ENCODE measurements at regions not wholly inside any gene's neighbourhood (a gene's known extent, or its start where the extent isn't known, plus 50 kb on each side); places are given as distances from the start of the nearest gene placed in this dataset.

DNA sequence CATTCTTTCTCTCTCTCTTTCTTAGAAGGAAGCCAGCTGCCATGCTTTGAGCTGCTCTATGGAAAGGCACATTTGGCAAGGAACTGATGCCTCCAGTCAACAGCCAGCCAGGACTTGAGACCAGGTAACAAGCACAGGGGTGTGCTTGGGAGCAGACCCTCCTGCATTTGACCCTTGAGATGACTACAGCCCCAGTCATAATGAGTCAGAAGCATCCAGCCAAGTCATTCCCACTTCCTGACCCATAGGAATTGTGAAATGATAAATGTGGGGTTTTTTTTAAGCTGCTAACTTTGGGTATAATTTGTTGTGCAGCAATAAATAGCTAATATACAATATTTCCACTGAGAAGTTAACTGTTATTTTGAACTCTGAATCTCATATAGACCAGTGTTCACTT, 446.9 kb downstream of the GRXCR1 start:
- TF ChIP-seq, protein P1, sequence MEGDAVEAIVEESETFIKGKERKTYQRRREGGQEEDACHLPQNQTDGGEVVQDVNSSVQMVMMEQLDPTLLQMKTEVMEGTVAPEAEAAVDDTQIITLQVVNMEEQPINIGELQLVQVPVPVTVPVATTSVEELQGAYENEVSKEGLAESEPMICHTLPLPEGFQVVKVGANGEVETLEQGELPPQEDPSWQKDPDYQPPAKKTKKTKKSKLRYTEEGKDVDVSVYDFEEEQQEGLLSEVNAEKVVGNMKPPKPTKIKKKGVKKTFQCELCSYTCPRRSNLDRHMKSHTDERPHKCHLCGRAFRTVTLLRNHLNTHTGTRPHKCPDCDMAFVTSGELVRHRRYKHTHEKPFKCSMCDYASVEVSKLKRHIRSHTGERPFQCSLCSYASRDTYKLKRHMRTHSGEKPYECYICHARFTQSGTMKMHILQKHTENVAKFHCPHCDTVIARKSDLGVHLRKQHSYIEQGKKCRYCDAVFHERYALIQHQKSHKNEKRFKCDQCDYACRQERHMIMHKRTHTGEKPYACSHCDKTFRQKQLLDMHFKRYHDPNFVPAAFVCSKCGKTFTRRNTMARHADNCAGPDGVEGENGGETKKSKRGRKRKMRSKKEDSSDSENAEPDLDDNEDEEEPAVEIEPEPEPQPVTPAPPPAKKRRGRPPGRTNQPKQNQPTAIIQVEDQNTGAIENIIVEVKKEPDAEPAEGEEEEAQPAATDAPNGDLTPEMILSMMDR (IDR thresholded peaks at IDR 0.05), result no peak
- DNase-seq (ENCODE audit: low spot score), result no peak
- no peaks in the 10 kb centered on the region for H3K36me3 ChIP-seq

DNA sequence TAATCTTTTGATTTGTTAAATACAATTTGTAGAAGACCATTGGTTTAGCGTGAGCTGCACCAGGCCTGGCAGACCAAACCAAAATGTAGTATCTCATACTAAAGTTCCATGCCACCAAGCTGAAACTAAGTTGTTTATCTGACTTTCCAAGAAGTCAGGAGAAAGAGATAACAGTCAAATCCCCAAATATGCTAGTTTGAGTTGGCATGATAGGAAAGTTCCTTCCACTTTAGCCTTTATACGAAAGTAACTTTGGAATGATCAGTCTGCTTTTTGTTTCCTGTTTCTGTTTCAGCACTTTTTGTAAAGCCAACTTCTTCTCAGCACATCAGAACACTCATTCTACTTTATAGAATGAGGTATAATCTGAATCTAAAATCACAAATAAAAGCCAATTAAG, 449.2 kb downstream of the GRXCR1 start:
- H3K9me3 ChIP-seq, result no peaks in the 10 kb centered on the region
- no peak overlapping the region for H3K4me3 ChIP-seq
- no peaks in the 10 kb centered on the region for H3K36me3 ChIP-seq
- DNase-seq (ENCODE audit: low spot score) (no peak), ATAC-seq (ENCODE audit: insufficient number of reproducible peaks, low FRiP score, low read depth) (no peak)
- no peak overlapping the region for H3K27ac ChIP-seq
- no peaks in the 10 kb centered on the region for H3K4me1 ChIP-seq (ENCODE audit: control insufficient read depth in 1 of 2, low read depth in 2 of 2)
- H3K27me3 ChIP-seq (replicated peaks; ENCODE audit: insufficient read depth), result no peaks in the 10 kb centered on the region
- TF ChIP-seq, protein P1 (IDR thresholded peaks at IDR 0.05), result no peak

More for the DNA sequence above, 446.9 kb downstream of the GRXCR1 start:
- Histone ChIP-seq H3K4me3 (no peak overlapping the region), H3K4me1 (ENCODE audit: control insufficient read depth in 1 of 2, low read depth in 2 of 2) (no peaks in the 10 kb centered on the region), H3K27me3 (replicated peaks; ENCODE audit: insufficient read depth) (no peaks in the 10 kb centered on the region), H3K9me3 (no peaks in the 10 kb centered on the region), H3K27ac (no peak overlapping the region)
- ATAC-seq (ENCODE audit: insufficient number of reproducible peaks, low FRiP score, low read depth), result no peak

DNA sequence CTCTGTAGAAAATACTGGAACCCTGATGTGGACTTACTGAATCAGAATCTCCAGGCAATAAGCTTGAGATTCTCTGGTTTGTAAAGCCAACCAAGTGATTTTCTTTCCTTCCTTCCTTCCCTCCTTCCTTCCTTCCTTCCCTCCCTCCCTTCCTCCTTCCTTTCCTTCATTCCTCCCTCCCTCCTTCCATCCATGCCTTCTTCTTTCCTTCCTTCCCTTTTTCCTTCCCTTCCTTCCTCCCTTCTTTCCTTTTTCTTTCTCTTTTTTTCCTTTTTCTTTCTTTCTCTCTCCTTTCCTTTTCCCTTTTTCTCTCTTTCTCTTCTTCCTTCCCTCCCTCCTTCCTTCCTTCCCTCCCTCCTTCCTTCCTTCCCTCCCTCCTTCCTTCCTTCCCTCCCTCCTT, 450.8 kb downstream of the GRXCR1 start:
- Histone ChIP-seq H3K9me3 (no peaks in the 10 kb centered on the region), H3K4me1 (ENCODE audit: control insufficient read depth in 1 of 2, low read depth in 2 of 2) (no peaks in the 10 kb centered on the region), H3K27me3 (replicated peaks; ENCODE audit: insufficient read depth) (no peaks in the 10 kb centered on the region), H3K4me3 (no peak overlapping the region), H3K36me3 (no peaks in the 10 kb centered on the region), H3K27ac (no peak overlapping the region)
- DNase-seq (ENCODE audit: low spot score) (no peak), ATAC-seq (ENCODE audit: insufficient number of reproducible peaks, low FRiP score, low read depth) (no peak)
- TF ChIP-seq, protein P1 (IDR thresholded peaks at IDR 0.05), result no peak

DNA sequence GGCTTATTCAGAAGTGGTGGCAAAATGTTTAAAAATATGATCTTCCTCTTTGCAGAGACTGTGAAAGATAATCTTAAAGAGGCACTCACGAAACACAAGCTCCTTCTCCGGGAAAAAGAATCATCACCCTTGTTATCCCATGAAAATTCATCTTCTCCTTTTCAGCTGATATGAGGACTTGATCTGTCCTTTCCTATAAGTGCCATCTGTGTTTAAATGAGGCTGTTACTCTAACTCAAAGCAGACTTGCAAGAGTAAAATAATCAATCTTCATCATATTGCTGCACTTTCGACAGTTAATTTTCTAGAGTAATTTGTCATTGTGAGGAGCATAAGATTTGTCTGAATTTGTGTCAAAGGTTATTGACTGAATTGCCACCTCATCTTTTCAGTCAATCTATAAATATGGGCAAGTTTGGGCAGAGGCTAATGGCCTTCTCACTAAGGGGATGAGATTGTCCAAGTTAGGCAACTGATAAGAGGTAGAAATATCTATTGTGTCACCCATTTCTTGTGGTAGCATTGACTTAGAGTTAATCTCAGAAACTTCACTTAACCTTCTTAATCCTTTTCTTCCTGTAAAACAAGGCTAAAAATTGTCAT, 452.9 kb downstream of the GRXCR1 start:
- ATAC-seq (ENCODE audit: insufficient number of reproducible peaks, low FRiP score, low read depth) (no peak), DNase-seq (ENCODE audit: low spot score) (no peak)
- Histone ChIP-seq H3K27me3 (replicated peaks; ENCODE audit: insufficient read depth) (no peaks in the 10 kb centered on the region), H3K4me3 (no peak overlapping the region), H3K27ac (no peak overlapping the region), H3K9me3 (no peaks in the 10 kb centered on the region), H3K4me1 (ENCODE audit: control insufficient read depth in 1 of 2, low read depth in 2 of 2) (no peaks in the 10 kb centered on the region), H3K36me3 (no peaks in the 10 kb centered on the region)
- TF ChIP-seq, protein P1 (IDR thresholded peaks at IDR 0.05), result no peak

DNA sequence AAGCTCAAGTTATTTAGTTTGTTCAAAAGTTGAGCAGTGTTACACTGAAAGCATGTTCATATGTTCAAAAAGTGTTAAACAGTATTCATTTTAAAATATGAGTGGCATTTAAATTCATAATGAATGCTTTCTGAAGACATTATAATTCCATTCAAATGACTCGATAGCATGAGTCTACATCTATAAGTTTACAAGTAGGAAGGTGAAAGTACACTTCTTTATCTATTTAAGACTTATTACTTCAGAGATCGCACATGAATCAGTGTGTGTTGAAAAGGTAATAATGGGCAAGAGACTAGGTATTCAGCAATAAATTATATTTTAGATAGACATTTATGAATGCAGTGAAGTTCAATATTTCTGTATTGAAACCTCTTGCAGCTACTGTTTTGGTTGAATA, 456.1 kb downstream of the GRXCR1 start:
- no peak for ATAC-seq (ENCODE audit: insufficient number of reproducible peaks, low FRiP score, low read depth)
- DNase-seq (ENCODE audit: low spot score), result no peak

More for the DNA sequence above, 456.1 kb downstream of the GRXCR1 start:
- Histone ChIP-seq H3K27ac (no peak overlapping the region), H3K36me3 (no peaks in the 10 kb centered on the region), H3K27me3 (replicated peaks; ENCODE audit: insufficient read depth) (no peaks in the 10 kb centered on the region), H3K4me3 (no peak overlapping the region), H3K4me1 (ENCODE audit: control insufficient read depth in 1 of 2, low read depth in 2 of 2) (no peaks in the 10 kb centered on the region), H3K9me3 (no peaks in the 10 kb centered on the region)
- TF ChIP-seq, protein P1 (IDR thresholded peaks at IDR 0.05), result no peak
